ENCODE measurements at regions not wholly inside any gene's neighbourhood (a gene's known extent, or its start where the extent isn't known, plus 50 kb on each side); places are given as distances from the start of the nearest gene placed in this dataset.

DNA sequence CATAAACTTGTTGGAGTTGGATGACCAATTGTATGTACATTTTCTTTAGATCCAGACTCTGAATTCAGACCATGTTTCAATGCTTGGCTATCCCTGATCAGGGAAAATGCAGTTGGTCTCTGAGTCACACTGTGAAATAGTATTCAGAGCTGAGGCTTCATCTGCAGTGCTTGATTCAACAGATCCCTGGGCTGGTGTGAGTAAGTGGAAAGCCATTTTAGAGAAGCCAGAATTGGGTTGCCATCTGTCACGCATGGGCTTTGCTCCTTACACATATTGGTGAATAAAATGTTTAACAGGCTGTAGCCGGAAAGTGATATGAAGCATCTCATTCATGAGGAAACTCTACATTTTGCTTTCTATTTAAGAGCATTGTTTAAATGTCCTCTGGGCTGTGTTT is 50.0 kb upstream of the ACYP2 start:
- POLR2A ChIA-PET: no interaction called here
- H3K4me3 ChIP-seq (ENCODE audit: low read depth in 2 of 2, low read length in 2 of 2): no peak overlapping the region
- ATAC-seq: no peak
- H3K27me3 ChIP-seq (ENCODE audit: control insufficient read depth, insufficient read depth, low read length): no peaks in the 10 kb centered on the region
- in situ Hi-C loops (cut with HindIII; ENCODE audit: low pct_unique_long_range_greater_than_20kb, low sequenced_read_pairs) (no loop called here), intact Hi-C loops (cut with micrococcal nuclease; ENCODE audit: unreplicated experiment) (no loop called here)
- H3K27ac ChIP-seq (ENCODE audit: low read length): no peak overlapping the region
- CTCF ChIA-PET: no interaction called here
- no TSS peak for BruUV-seq (replicated peaks)
- no peak for DNase-seq (ENCODE audit: low read depth, low spot score)
- TF ChIP-seq, protein P1, sequence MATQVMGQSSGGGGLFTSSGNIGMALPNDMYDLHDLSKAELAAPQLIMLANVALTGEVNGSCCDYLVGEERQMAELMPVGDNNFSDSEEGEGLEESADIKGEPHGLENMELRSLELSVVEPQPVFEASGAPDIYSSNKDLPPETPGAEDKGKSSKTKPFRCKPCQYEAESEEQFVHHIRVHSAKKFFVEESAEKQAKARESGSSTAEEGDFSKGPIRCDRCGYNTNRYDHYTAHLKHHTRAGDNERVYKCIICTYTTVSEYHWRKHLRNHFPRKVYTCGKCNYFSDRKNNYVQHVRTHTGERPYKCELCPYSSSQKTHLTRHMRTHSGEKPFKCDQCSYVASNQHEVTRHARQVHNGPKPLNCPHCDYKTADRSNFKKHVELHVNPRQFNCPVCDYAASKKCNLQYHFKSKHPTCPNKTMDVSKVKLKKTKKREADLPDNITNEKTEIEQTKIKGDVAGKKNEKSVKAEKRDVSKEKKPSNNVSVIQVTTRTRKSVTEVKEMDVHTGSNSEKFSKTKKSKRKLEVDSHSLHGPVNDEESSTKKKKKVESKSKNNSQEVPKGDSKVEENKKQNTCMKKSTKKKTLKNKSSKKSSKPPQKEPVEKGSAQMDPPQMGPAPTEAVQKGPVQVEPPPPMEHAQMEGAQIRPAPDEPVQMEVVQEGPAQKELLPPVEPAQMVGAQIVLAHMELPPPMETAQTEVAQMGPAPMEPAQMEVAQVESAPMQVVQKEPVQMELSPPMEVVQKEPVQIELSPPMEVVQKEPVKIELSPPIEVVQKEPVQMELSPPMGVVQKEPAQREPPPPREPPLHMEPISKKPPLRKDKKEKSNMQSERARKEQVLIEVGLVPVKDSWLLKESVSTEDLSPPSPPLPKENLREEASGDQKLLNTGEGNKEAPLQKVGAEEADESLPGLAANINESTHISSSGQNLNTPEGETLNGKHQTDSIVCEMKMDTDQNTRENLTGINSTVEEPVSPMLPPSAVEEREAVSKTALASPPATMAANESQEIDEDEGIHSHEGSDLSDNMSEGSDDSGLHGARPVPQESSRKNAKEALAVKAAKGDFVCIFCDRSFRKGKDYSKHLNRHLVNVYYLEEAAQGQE (IDR thresholded peaks at IDR 0.05; ENCODE audit: insufficient read depth in 1 of 2, low read depth in 2 of 2, low read length in 1 of 2): no peak
- no peak for TF ChIP-seq TCF7L2 (IDR thresholded peaks at IDR 0.05; ENCODE audit: low read depth, low read length)
- TF ChIP-seq SIN3A (IDR thresholded peaks at IDR 0.05; ENCODE audit: borderline replicate concordance, insufficient read depth, low read depth, low read length): no peak
- TF ChIP-seq, protein P2, sequence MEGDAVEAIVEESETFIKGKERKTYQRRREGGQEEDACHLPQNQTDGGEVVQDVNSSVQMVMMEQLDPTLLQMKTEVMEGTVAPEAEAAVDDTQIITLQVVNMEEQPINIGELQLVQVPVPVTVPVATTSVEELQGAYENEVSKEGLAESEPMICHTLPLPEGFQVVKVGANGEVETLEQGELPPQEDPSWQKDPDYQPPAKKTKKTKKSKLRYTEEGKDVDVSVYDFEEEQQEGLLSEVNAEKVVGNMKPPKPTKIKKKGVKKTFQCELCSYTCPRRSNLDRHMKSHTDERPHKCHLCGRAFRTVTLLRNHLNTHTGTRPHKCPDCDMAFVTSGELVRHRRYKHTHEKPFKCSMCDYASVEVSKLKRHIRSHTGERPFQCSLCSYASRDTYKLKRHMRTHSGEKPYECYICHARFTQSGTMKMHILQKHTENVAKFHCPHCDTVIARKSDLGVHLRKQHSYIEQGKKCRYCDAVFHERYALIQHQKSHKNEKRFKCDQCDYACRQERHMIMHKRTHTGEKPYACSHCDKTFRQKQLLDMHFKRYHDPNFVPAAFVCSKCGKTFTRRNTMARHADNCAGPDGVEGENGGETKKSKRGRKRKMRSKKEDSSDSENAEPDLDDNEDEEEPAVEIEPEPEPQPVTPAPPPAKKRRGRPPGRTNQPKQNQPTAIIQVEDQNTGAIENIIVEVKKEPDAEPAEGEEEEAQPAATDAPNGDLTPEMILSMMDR (IDR thresholded peaks at IDR 0.05): no peak
- TF ChIP-seq POLR2AphosphoS5 (IDR thresholded peaks at IDR 0.05; ENCODE audit: low read depth, low read length): no peak
- H3K9me3 ChIP-seq (ENCODE audit: control insufficient read depth, insufficient read depth, low read depth, low read length): no peaks in the 10 kb centered on the region
- no peaks in the 10 kb centered on the region for H3K4me1 ChIP-seq (ENCODE audit: control insufficient read depth, insufficient read depth, low read length)
- no peaks in the 10 kb centered on the region; the same call in 1 of the 2 replicates for H3K36me3 ChIP-seq (ENCODE audit: control insufficient read depth, insufficient read depth, low read length)

DNA sequence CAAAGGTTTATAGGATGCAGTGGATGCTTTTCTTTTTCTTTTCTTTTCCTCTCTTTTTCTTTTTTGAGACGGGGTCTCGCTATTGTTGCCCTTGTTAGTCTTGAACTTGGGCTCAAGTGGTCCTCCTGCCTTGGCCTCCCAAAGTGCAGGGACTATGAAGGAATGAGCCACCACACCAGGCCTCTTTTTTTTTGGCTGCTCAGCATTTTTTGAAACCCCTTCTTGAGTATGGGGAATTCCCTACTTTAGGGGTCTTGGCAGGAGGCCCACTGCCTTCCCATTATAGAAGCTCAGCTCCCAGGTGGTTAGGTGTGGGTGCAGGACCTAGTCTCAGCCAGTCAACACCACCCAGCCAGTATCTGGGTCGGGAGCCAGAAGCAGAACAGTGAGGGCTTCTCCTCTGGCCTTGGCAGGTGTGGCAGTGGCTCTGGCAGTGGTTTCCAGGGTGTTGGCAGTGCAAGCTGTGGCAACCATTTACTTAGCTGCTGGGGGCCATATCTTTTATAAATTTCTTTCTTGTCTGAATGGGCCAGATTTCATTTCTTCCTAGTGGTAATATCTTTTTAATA is 51.4 kb upstream of the ACYP2 start:
- no peak overlapping the region for H3K4me3 ChIP-seq (ENCODE audit: low read depth in 2 of 2, low read length in 2 of 2)
- H3K36me3 ChIP-seq (ENCODE audit: control insufficient read depth, insufficient read depth, low read length): no peaks in the 10 kb centered on the region; the same call in 1 of the 2 replicates
- DNase-seq (ENCODE audit: low read depth, low spot score) (no peak), ATAC-seq (no peak)
- in situ Hi-C loops (cut with HindIII; ENCODE audit: low pct_unique_long_range_greater_than_20kb, low sequenced_read_pairs) (no loop called here), intact Hi-C loops (cut with micrococcal nuclease; ENCODE audit: unreplicated experiment) (no loop called here)
- no peaks in the 10 kb centered on the region for H3K27me3 ChIP-seq (ENCODE audit: control insufficient read depth, insufficient read depth, low read length)
- H3K27ac ChIP-seq (ENCODE audit: low read length): no peak overlapping the region
- POLR2A ChIA-PET: no interaction called here
- TF ChIP-seq SIN3A (IDR thresholded peaks at IDR 0.05; ENCODE audit: borderline replicate concordance, insufficient read depth, low read depth, low read length) (no peak), POLR2AphosphoS5 (IDR thresholded peaks at IDR 0.05; ENCODE audit: low read depth, low read length) (no peak), TCF7L2 (IDR thresholded peaks at IDR 0.05; ENCODE audit: low read depth, low read length) (no peak)
- TF ChIP-seq, protein P1 (IDR thresholded peaks at IDR 0.05; ENCODE audit: insufficient read depth in 1 of 2, low read depth in 2 of 2, low read length in 1 of 2): no peak
- TF ChIP-seq, protein P2 (IDR thresholded peaks at IDR 0.05): no peak
- H3K4me1 ChIP-seq (ENCODE audit: control insufficient read depth, insufficient read depth, low read length): no peaks in the 10 kb centered on the region
- CTCF ChIA-PET: no interaction called here
- peaks cover 3% of the 10 kb centered on the region; the same call in 1 of the 2 replicates for H3K9me3 ChIP-seq (ENCODE audit: control insufficient read depth, insufficient read depth, low read depth, low read length)
- BruUV-seq (replicated peaks): no TSS peak

All from Panc1 (cell line).